Activated CD4-positive, alpha-beta T cell treated with anti-CD3 and anti-CD28 coated beads for 36 hours (primary cell): ENCODE measurements at regions not wholly inside any gene's neighbourhood (a gene's known extent, or its start where the extent isn't known, plus 50 kb on each side); places are given as distances from the start of the nearest gene placed in this dataset.
A peak's percentile ranks its signal among the peaks of the same experiment; 100 is the strongest.

Experiments used
- ATAC-seq: fragments of 200-7000 bp; cut with Tn5 transposase; one replicate; pipeline ENCODE4 v1.10.0; 2021; ENCODE audit warnings: mild to moderate bottlenecking, moderate library complexity
- CTCF ChIA-PET: fragments of 350-600 bp; sonication (Branson Sonifier 250); formaldehyde crosslinking; loops from one replicate; lab custom pipeline; 2021; ENCODE audit warnings: antibody characterized with exemption; lab: Charles Lee
- POLR2A ChIA-PET: fragments of 350-600 bp; sonication (Branson Sonifier 250); formaldehyde crosslinking; loops from one replicate; lab custom pipeline; 2021; ENCODE audit warnings: antibody characterized with exemption, inconsistent platforms; lab: Charles Lee
- DNase-seq: peaks from one replicate; pipeline ENCODE4 v3.0.0-alpha.2; 2020
- H3K27ac Mint-ChIP-seq: one replicate; pipeline ENCODE4 v1.8.0; 2021; ENCODE audit warnings: mixed read lengths
- H3K27me3 Mint-ChIP-seq: one replicate; pipeline ENCODE4 v1.8.0; 2021; ENCODE audit warnings: mixed read lengths
- H3K36me3 Mint-ChIP-seq: one replicate; pipeline ENCODE4 v1.8.0; 2021; ENCODE audit warnings: low read depth, mixed read lengths
- H3K4me1 Mint-ChIP-seq: one replicate; pipeline ENCODE4 v1.8.0; 2021; ENCODE audit warnings: mixed read lengths
- H3K4me3 Mint-ChIP-seq: one replicate; pipeline ENCODE4 v1.8.0; 2021; ENCODE audit warnings: mild to moderate bottlenecking, moderate library complexity, mixed read lengths
- H3K9me3 Mint-ChIP-seq: one replicate; pipeline ENCODE4 v1.8.0; 2021; ENCODE audit warnings: low read depth, mixed read lengths
- intact Hi-C, 2 experiments: fragments of 100-400 bp; cut with DNase I in 1 of 2; cut with micrococcal nuclease in 1 of 2; formaldehyde crosslinking; loops; one replicate each; pipeline versions ENCODE4 v1.14.2 to v1.15.1; 2022 to 2024; cut with DNase I, micrococcal nuclease

GRCh38 chr9:91130796-91131318 lies 230.9 kb downstream of the AUH start:
- peak overlapping the region; percentile 94 for H3K27ac Mint-ChIP-seq
- ChIA-PET POLR2A (interaction anchor here (0.5 to 1.9 kb wide), 15 partner anchors 16 to 594 kb away, joined by 3 to 29 read pairs (median 5); no protein-coding TSS in a partner anchor), CTCF (interaction anchor here (0.6 to 3.3 kb wide), 11 partner anchors 16 to 167 kb away, joined by 3 to 9 read pairs (median 3); no protein-coding TSS in a partner anchor)
- peaks cover 29% of the 10 kb centered on the region for H3K4me1 Mint-ChIP-seq
- ATAC-seq = peak; percentile 20
- H3K9me3 Mint-ChIP-seq = no peaks in the 10 kb centered on the region
- no peak for DNase-seq
- peaks cover 2% of the 10 kb centered on the region for H3K36me3 Mint-ChIP-seq
- no peaks in the 10 kb centered on the region for H3K27me3 Mint-ChIP-seq
- intact Hi-C loops = loop anchor here (1.0 to 5.0 kb wide), 13 partner anchors 16 to 286 kb away; no protein-coding TSS in a partner anchor
- peak overlapping the region; percentile 3 for H3K4me3 Mint-ChIP-seq

GRCh38 chr9:91131433-91131839 lies 230.3 kb downstream of the AUH start:
- intact Hi-C loops = loop anchor here (1.0 to 5.0 kb wide), 13 partner anchors 16 to 286 kb away; no protein-coding TSS in a partner anchor
- H3K27me3 Mint-ChIP-seq = no peaks in the 10 kb centered on the region
- H3K27ac Mint-ChIP-seq = peak overlapping the region; percentile 94
- H3K36me3 Mint-ChIP-seq = peaks cover 2% of the 10 kb centered on the region
- CTCF ChIA-PET = interaction anchor here (0.7 to 3.3 kb wide), 9 partner anchors 20 to 119 kb away, joined by 3 to 9 read pairs (median 4); no protein-coding TSS in a partner anchor
- DNase-seq (peak; percentile 91), ATAC-seq (peak; percentile 98)
- POLR2A ChIA-PET = interaction anchor here (0.6 to 1.9 kb wide), 17 partner anchors 16 to 593 kb away, joined by 3 to 29 read pairs (median 5); no protein-coding TSS in a partner anchor
- peak overlapping the region; percentile 3 for H3K4me3 Mint-ChIP-seq
- peaks cover 29% of the 10 kb centered on the region for H3K4me1 Mint-ChIP-seq
- no peaks in the 10 kb centered on the region for H3K9me3 Mint-ChIP-seq

GRCh38 chr9:91132576-91133073 lies 229.1 kb downstream of the AUH start:
- POLR2A ChIA-PET = interaction anchor here (1.9 kb wide), 1 partner anchor 14 kb away, joined by 12 read pairs; no protein-coding TSS in a partner anchor
- Mint-ChIP-seq H3K4me1 (peaks cover 29% of the 10 kb centered on the region), H3K4me3 (no peak overlapping the region), H3K9me3 (no peaks in the 10 kb centered on the region), H3K27me3 (no peaks in the 10 kb centered on the region), H3K27ac (peak overlapping the region; percentile 94), H3K36me3 (peaks cover 2% of the 10 kb centered on the region)
- CTCF ChIA-PET = interaction anchor here (2.4 to 3.3 kb wide), 2 partner anchors 14 to 60 kb away, joined by 9 to 10 read pairs; no protein-coding TSS in a partner anchor
- DNase-seq (no peak), ATAC-seq (no peak)
- intact Hi-C loops = loop anchor here in 1 of 2 experiments (5.0 kb wide), 1 partner anchor 285 kb away; no protein-coding TSS in a partner anchor

- CTCF ChIA-PET = interaction anchor here (2.4 kb wide), 1 partner anchor 12 kb away, joined by 10 read pairs; no protein-coding TSS in a partner anchor
- Mint-ChIP-seq H3K27ac (no peak overlapping the region), H3K27me3 (no peaks in the 10 kb centered on the region), H3K36me3 (peaks cover 2% of the 10 kb centered on the region), H3K4me3 (no peak overlapping the region), H3K4me1 (peaks cover 29% of the 10 kb centered on the region), H3K9me3 (no peaks in the 10 kb centered on the region)
- ATAC-seq (no peak), DNase-seq (no peak)
- POLR2A ChIA-PET = no interaction called here
- intact Hi-C loops = loop anchor here in 1 of 2 experiments (5.0 kb wide), 1 partner anchor 283 kb away; no protein-coding TSS in a partner anchor
These were observed 227.1 kb downstream of the AUH start for GRCh38 chr9:91134608-91135007.

- intact Hi-C loops = no loop called here
- no peaks in the 10 kb centered on the region for H3K9me3 Mint-ChIP-seq
- ATAC-seq (no peak), DNase-seq (no peak)
- H3K36me3 Mint-ChIP-seq = peaks cover 2% of the 10 kb centered on the region
- H3K27me3 Mint-ChIP-seq = no peaks in the 10 kb centered on the region
- no peak overlapping the region for H3K4me3 Mint-ChIP-seq
- H3K4me1 Mint-ChIP-seq = peaks cover 6% of the 10 kb centered on the region
- no peak overlapping the region for H3K27ac Mint-ChIP-seq
- ChIA-PET POLR2A (no interaction called here), CTCF (interaction anchor here (1.1 kb wide), 1 partner anchor 9 kb away, joined by 3 read pairs; no protein-coding TSS in a partner anchor)
These were observed 224.3 kb downstream of the AUH start for GRCh38 chr9:91137391-91137790.

GRCh38 chr9:91138760-91139159 lies 223.0 kb downstream of the AUH start:
- ChIA-PET POLR2A (no interaction called here), CTCF (interaction anchor here (0.7 to 1.6 kb wide), 2 partner anchors 10 to 105 kb away, joined by 3 to 9 read pairs; no protein-coding TSS in a partner anchor)
- ATAC-seq (no peak), DNase-seq (no peak)
- Mint-ChIP-seq H3K36me3 (peaks cover 2% of the 10 kb centered on the region), H3K4me3 (no peak overlapping the region), H3K9me3 (no peaks in the 10 kb centered on the region), H3K27ac (no peak overlapping the region), H3K4me1 (peaks cover 4% of the 10 kb centered on the region), H3K27me3 (no peaks in the 10 kb centered on the region)
- intact Hi-C loops = no loop called here

- DNase-seq = no peak
- Mint-ChIP-seq H3K9me3 (peaks cover 5% of the 10 kb centered on the region), H3K36me3 (peaks cover 8% of the 10 kb centered on the region), H3K27me3 (no peaks in the 10 kb centered on the region), H3K27ac (no peak overlapping the region), H3K4me3 (no peak overlapping the region), H3K4me1 (peaks cover 16% of the 10 kb centered on the region)
- ATAC-seq = no peak
- ChIA-PET POLR2A (interaction anchor here (1.5 kb wide), 1 partner anchor 41 kb away, joined by 7 read pairs; no protein-coding TSS in a partner anchor), CTCF (interaction anchor here (0.5 to 1.1 kb wide), 2 partner anchors 10 to 132 kb away, joined by 3 to 5 read pairs; no protein-coding TSS in a partner anchor)
- intact Hi-C loops = loop anchor here in 1 of 2 experiments (10.0 kb wide), 1 partner anchor 1717 kb away; no protein-coding TSS in a partner anchor
These were observed 220.2 kb downstream of the AUH start for GRCh38 chr9:91141407-91141965.

- Mint-ChIP-seq H3K9me3 (peaks cover 5% of the 10 kb centered on the region), H3K27me3 (no peaks in the 10 kb centered on the region), H3K4me3 (no peak overlapping the region), H3K36me3 (peaks cover 14% of the 10 kb centered on the region), H3K27ac (no peak overlapping the region), H3K4me1 (peaks cover 33% of the 10 kb centered on the region)
- intact Hi-C loops = loop anchor here in 1 of 2 experiments (10.0 kb wide), 1 partner anchor 1718 kb away; no protein-coding TSS in a partner anchor
- no peak for DNase-seq
- no peak for ATAC-seq
- POLR2A ChIA-PET = no interaction called here
- CTCF ChIA-PET = interaction anchor here (0.6 to 1.1 kb wide), 2 partner anchors 43 to 44 kb away, joined by 3 to 4 read pairs; no protein-coding TSS in a partner anchor
These were observed 218.6 kb downstream of the AUH start for GRCh38 chr9:91143162-91143561.

- DNase-seq (no peak), ATAC-seq (no peak)
- intact Hi-C loops = loop anchor here in 1 of 2 experiments (1.0 to 10.0 kb wide), 2 partner anchors 7 to 1719 kb away; no protein-coding TSS in a partner anchor
- Mint-ChIP-seq H3K4me1 (peaks cover 37% of the 10 kb centered on the region), H3K9me3 (peaks cover 5% of the 10 kb centered on the region), H3K27ac (peak overlapping the region; percentile 35), H3K27me3 (no peaks in the 10 kb centered on the region), H3K36me3 (peaks cover 14% of the 10 kb centered on the region), H3K4me3 (no peak overlapping the region)
- POLR2A ChIA-PET = no interaction called here
- CTCF ChIA-PET = interaction anchor here (0.6 kb wide), 1 partner anchor 43 kb away, joined by 3 read pairs; no protein-coding TSS in a partner anchor
These were observed 218.1 kb downstream of the AUH start for GRCh38 chr9:91143642-91144041.

GRCh38 chr9:91144769-91145168 lies 216.9 kb downstream of the AUH start:
- no peak overlapping the region for H3K4me3 Mint-ChIP-seq
- CTCF ChIA-PET = interaction anchor here (0.6 kb wide), 1 partner anchor 45 kb away, joined by 3 read pairs; no protein-coding TSS in a partner anchor

More at GRCh38 chr9:91144769-91145168, 216.9 kb downstream of the AUH start:
- no peak for ATAC-seq
- Mint-ChIP-seq H3K36me3 (peaks cover 19% of the 10 kb centered on the region), H3K4me1 (peaks cover 46% of the 10 kb centered on the region), H3K9me3 (peaks cover 6% of the 10 kb centered on the region), H3K27ac (peak overlapping the region; percentile 97), H3K27me3 (no peaks in the 10 kb centered on the region)
- POLR2A ChIA-PET = no interaction called here
- DNase-seq = no peak
- intact Hi-C loops = loop anchor here (1.0 to 10.0 kb wide), 4 partner anchors 8 to 1720 kb away; no protein-coding TSS in a partner anchor
